Activated CD4-positive, alpha-beta T cell treated with anti-CD3 and anti-CD28 coated beads, Interleukin-2, amount 10 ng/mL, durations not matched to agents 24 days and 14 days (primary cell): ENCODE measurements at regions not wholly inside any gene's neighbourhood (a gene's known extent, or its start where the extent isn't known, plus 50 kb on each side); places are given as distances from the start of the nearest gene placed in this dataset.
"Not testable (repeated sequence)": the region's sequence is repeated elsewhere in the genome, so short reads cannot be mapped to it uniquely, and the experiment has no call there.

Experiments
- DNase-seq: peaks from one replicate; pipeline ENCODE4 v3.0.0; 2022
- H3K27ac Mint-ChIP-seq: one replicate; pipeline ENCODE4 v1.8.0; 2022; ENCODE audit warnings: mild to moderate bottlenecking, mixed read lengths
- H3K27me3 Mint-ChIP-seq: one replicate; pipeline ENCODE4 v1.8.0; 2022; ENCODE audit warnings: mixed read lengths
- H3K36me3 Mint-ChIP-seq: one replicate; pipeline ENCODE4 v1.8.0; 2022; ENCODE audit warnings: low read depth, mild to moderate bottlenecking, mixed read lengths
- H3K4me1 Mint-ChIP-seq: one replicate; pipeline ENCODE4 v1.8.0; 2021; ENCODE audit warnings: mixed read lengths
- H3K4me3 Mint-ChIP-seq: one replicate; pipeline ENCODE4 v1.8.0; 2022; ENCODE audit warnings: mild to moderate bottlenecking, moderate library complexity, mixed read lengths
- H3K9me3 Mint-ChIP-seq: one replicate; pipeline ENCODE4 v1.8.0; 2021; ENCODE audit warnings: mixed read lengths
- intact Hi-C: fragments of 100-400 bp; cut with micrococcal nuclease; formaldehyde crosslinking; loops from one replicate; pipeline ENCODE4 v1.15.1; 2023

- Mint-ChIP-seq H3K9me3 (no peaks in the 10 kb centered on the region), H3K4me3 (no peak overlapping the region), H3K4me1 (no peaks in the 10 kb centered on the region), H3K36me3 (no peaks in the 10 kb centered on the region), H3K27ac (no peak overlapping the region), H3K27me3 (no peaks in the 10 kb centered on the region)
- intact Hi-C loops, result no loop called here
- no peak for DNase-seq
Measured at GRCh38 chr2:67075530-67076238, 321.4 kb upstream of the ETAA1 start.

GRCh38 chr2:67076239-67076624 is 320.9 kb upstream of the ETAA1 start:
- Mint-ChIP-seq H3K27ac (no peak overlapping the region), H3K4me1 (no peaks in the 10 kb centered on the region), H3K9me3 (no peaks in the 10 kb centered on the region), H3K4me3 (no peak overlapping the region), H3K36me3 (no peaks in the 10 kb centered on the region), H3K27me3 (no peaks in the 10 kb centered on the region)
- intact Hi-C loops, result no loop called here
- no peak for DNase-seq

GRCh38 chr2:67079729-67080128 is 317.4 kb upstream of the ETAA1 start:
- intact Hi-C loops, result no loop called here
- no peaks in the 10 kb centered on the region for H3K4me1 Mint-ChIP-seq
- no peak overlapping the region for H3K27ac Mint-ChIP-seq
- H3K36me3 Mint-ChIP-seq, result no peaks in the 10 kb centered on the region
- no peaks in the 10 kb centered on the region for H3K27me3 Mint-ChIP-seq
- DNase-seq, result no peak
- H3K4me3 Mint-ChIP-seq, result no peak overlapping the region
- H3K9me3 Mint-ChIP-seq, result no peaks in the 10 kb centered on the region

- Mint-ChIP-seq H3K27ac (no peak overlapping the region), H3K4me1 (no peaks in the 10 kb centered on the region), H3K4me3 (no peak overlapping the region), H3K36me3 (no peaks in the 10 kb centered on the region), H3K27me3 (no peaks in the 10 kb centered on the region), H3K9me3 (no peaks in the 10 kb centered on the region)
- DNase-seq, result no peak
- intact Hi-C loops, result no loop called here
Measured at GRCh38 chr2:67082813-67083212, 314.3 kb upstream of the ETAA1 start.

GRCh38 chr2:67083951-67084350 is 313.2 kb upstream of the ETAA1 start:
- Mint-ChIP-seq H3K9me3 (no peaks in the 10 kb centered on the region), H3K4me1 (no peaks in the 10 kb centered on the region), H3K27ac (no peak overlapping the region), H3K27me3 (no peaks in the 10 kb centered on the region), H3K4me3 (no peak overlapping the region), H3K36me3 (no peaks in the 10 kb centered on the region)
- intact Hi-C loops, result no loop called here
- DNase-seq, result no peak

GRCh38 chr2:67085146-67085545 is 312.0 kb upstream of the ETAA1 start:
- H3K4me3 Mint-ChIP-seq, result no peak overlapping the region
- intact Hi-C loops, result no loop called here
- no peaks in the 10 kb centered on the region for H3K4me1 Mint-ChIP-seq
- no peak overlapping the region for H3K27ac Mint-ChIP-seq
- no peaks in the 10 kb centered on the region for H3K9me3 Mint-ChIP-seq
- DNase-seq, result no peak
- no peaks in the 10 kb centered on the region for H3K27me3 Mint-ChIP-seq
- no peaks in the 10 kb centered on the region for H3K36me3 Mint-ChIP-seq

- H3K36me3 Mint-ChIP-seq, result no peaks in the 10 kb centered on the region
- no peaks in the 10 kb centered on the region for H3K27me3 Mint-ChIP-seq
- no peaks in the 10 kb centered on the region for H3K9me3 Mint-ChIP-seq
- intact Hi-C loops, result no loop called here
- H3K4me3 Mint-ChIP-seq, result no peak overlapping the region
- DNase-seq, result no peak
- no peaks in the 10 kb centered on the region for H3K4me1 Mint-ChIP-seq
- H3K27ac Mint-ChIP-seq, result no peak overlapping the region
Measured at GRCh38 chr2:67091681-67092080, 305.5 kb upstream of the ETAA1 start.

GRCh38 chr2:67095121-67095520 is 302.0 kb upstream of the ETAA1 start:
- Mint-ChIP-seq H3K4me3 (no peak overlapping the region), H3K9me3 (no peaks in the 10 kb centered on the region), H3K27ac (no peak overlapping the region), H3K36me3 (no peaks in the 10 kb centered on the region), H3K27me3 (no peaks in the 10 kb centered on the region), H3K4me1 (no peaks in the 10 kb centered on the region)
- DNase-seq, result no peak
- intact Hi-C loops, result no loop called here

GRCh38 chr2:67096886-67097285 is 300.2 kb upstream of the ETAA1 start:
- no peaks in the 10 kb centered on the region for H3K4me1 Mint-ChIP-seq
- H3K9me3 Mint-ChIP-seq, result no peaks in the 10 kb centered on the region
- H3K27me3 Mint-ChIP-seq, result no peaks in the 10 kb centered on the region
- no peaks in the 10 kb centered on the region for H3K36me3 Mint-ChIP-seq
- no peak for DNase-seq
- no peak overlapping the region for H3K27ac Mint-ChIP-seq
- intact Hi-C loops, result no loop called here
- no peak overlapping the region for H3K4me3 Mint-ChIP-seq

GRCh38 chr2:67103157-67103556 is 294.0 kb upstream of the ETAA1 start:
- H3K36me3 Mint-ChIP-seq, result no peaks in the 10 kb centered on the region
- no peaks in the 10 kb centered on the region for H3K27me3 Mint-ChIP-seq
- H3K9me3 Mint-ChIP-seq, result peaks cover 11% of the 10 kb centered on the region
- H3K4me1 Mint-ChIP-seq, result no peaks in the 10 kb centered on the region
- no peak overlapping the region for H3K4me3 Mint-ChIP-seq
- H3K27ac Mint-ChIP-seq, result no peak overlapping the region
- no peak for DNase-seq
- intact Hi-C loops, result no loop called here

- Mint-ChIP-seq H3K27me3 (no peaks in the 10 kb centered on the region), H3K4me3 (no peak overlapping the region), H3K9me3 (peaks cover 11% of the 10 kb centered on the region), H3K4me1 (no peaks in the 10 kb centered on the region), H3K36me3 (no peaks in the 10 kb centered on the region), H3K27ac (no peak overlapping the region)
- intact Hi-C loops, result no loop called here
- DNase-seq, result no peak
Measured at GRCh38 chr2:67108231-67108630, 288.9 kb upstream of the ETAA1 start.

GRCh38 chr2:67124531-67124930 is 272.6 kb upstream of the ETAA1 start:
- no peaks in the 10 kb centered on the region for H3K27me3 Mint-ChIP-seq
- H3K4me1 Mint-ChIP-seq, result no peaks in the 10 kb centered on the region
- H3K4me3 Mint-ChIP-seq, result no peak overlapping the region
- H3K36me3 Mint-ChIP-seq, result no peaks in the 10 kb centered on the region
- H3K27ac Mint-ChIP-seq, result no peak overlapping the region
- DNase-seq, result no peak
- no peaks in the 10 kb centered on the region for H3K9me3 Mint-ChIP-seq
- intact Hi-C loops, result no loop called here

GRCh38 chr2:67130531-67131256 is 266.4 kb upstream of the ETAA1 start:
- Mint-ChIP-seq H3K4me3 (no peak overlapping the region), H3K27me3 (no peaks in the 10 kb centered on the region), H3K36me3 (no peaks in the 10 kb centered on the region), H3K4me1 (no peaks in the 10 kb centered on the region), H3K27ac (no peak overlapping the region), H3K9me3 (no peaks in the 10 kb centered on the region)
- intact Hi-C loops, result no loop called here
- DNase-seq, result no peak

GRCh38 chr2:67131257-67131609 is 265.9 kb upstream of the ETAA1 start:
- Mint-ChIP-seq H3K4me1 (no peaks in the 10 kb centered on the region), H3K4me3 (no peak overlapping the region), H3K9me3 (no peaks in the 10 kb centered on the region), H3K27me3 (no peaks in the 10 kb centered on the region), H3K36me3 (no peaks in the 10 kb centered on the region), H3K27ac (no peak overlapping the region)
- intact Hi-C loops, result no loop called here
- no peak for DNase-seq

GRCh38 chr2:67132441-67132940 is 264.6 kb upstream of the ETAA1 start:
- DNase-seq, intact Hi-C loops, H3K9me3 Mint-ChIP-seq, H3K27ac Mint-ChIP-seq, H3K36me3 Mint-ChIP-seq, H3K4me1 Mint-ChIP-seq, H3K4me3 Mint-ChIP-seq, H3K27me3 Mint-ChIP-seq: not testable (repeated sequence)
